Neural cell (in vitro differentiated cells): ENCODE measurements at regions not wholly inside any gene's neighbourhood (a gene's known extent, or its start where the extent isn't known, plus 50 kb on each side); places are given as distances from the start of the nearest gene placed in this dataset.
A peak's percentile ranks its signal among the peaks of the same experiment; 100 is the strongest.

Experiments used
- H2AFZ ChIP-seq: fragments of 200-600, 300-800 bp; sonication (generic), shearing (Covaris generic); 2 replicates; pipeline ENCODE4 v1.6.0; 2014; ENCODE audit warnings: low read depth, mild to moderate bottlenecking, antibody characterized with exemption, low read length, moderate library complexity
- H3F3A ChIP-seq: fragments of 200-600 bp; shearing (Covaris generic); 2 replicates; pipeline ENCODE4 v1.6.1; 2016; ENCODE audit warnings: mild to moderate bottlenecking, moderate library complexity, mixed read lengths, antibody characterized with exemption, low read length; ENCODE audit not compliant: insufficient read depth, poor library complexity, severe bottlenecking
- H3K27ac ChIP-seq: fragments of 200-600, 300-800 bp; sonication (generic), shearing (Covaris generic); 2 replicates; pipeline ENCODE4 v1.5.1; 2014; ENCODE audit warnings: mild to moderate bottlenecking, low read length, moderate library complexity
- H3K27me3 ChIP-seq: fragments of 300-800, 200-600 bp; sonication (generic), shearing (Covaris generic); 2 replicates; pipeline ENCODE4 v1.6.0; 2014; ENCODE audit warnings: mild to moderate bottlenecking, low read depth, low read length, moderate library complexity; ENCODE audit not compliant: insufficient read depth
- H3K36me3 ChIP-seq: fragments of 300-800, 200-600 bp; sonication (generic), shearing (Covaris generic); 2 replicates; pipeline ENCODE4 v1.5.1; 2014; ENCODE audit warnings: mild to moderate bottlenecking, antibody characterized with exemption, low read length, moderate library complexity; ENCODE audit not compliant: insufficient read depth
- H3K4me2 ChIP-seq: fragments of 300-800, 200-600 bp; sonication (generic), shearing (Covaris generic); 2 replicates; pipeline ENCODE4 v1.6.0; 2014; ENCODE audit warnings: mild to moderate bottlenecking, low read length
- H3K4me3 ChIP-seq: fragments of 300-800, 200-600 bp; sonication (generic), shearing (Covaris generic); 2 replicates; pipeline ENCODE4 v1.5.1; 2014; ENCODE audit warnings: mild to moderate bottlenecking, low read length, moderate library complexity
- H3K79me2 ChIP-seq: fragments of 200-600 bp; shearing (Covaris generic); replicated peaks from 2 replicates; pipeline ENCODE4 v1.6.0; 2014; ENCODE audit warnings: mild to moderate bottlenecking, low read length, moderate library complexity; ENCODE audit not compliant: insufficient read depth
- H3K9ac ChIP-seq: fragments of 300-800, 200-600 bp; sonication (generic), shearing (Covaris generic); 2 replicates; pipeline ENCODE4 v1.6.1; 2016; ENCODE audit warnings: mild to moderate bottlenecking, low read length, mixed read lengths
- H3K9me2 ChIP-seq: fragments of 200-600 bp; shearing (Covaris generic); 2 replicates; pipeline ENCODE4 v1.6.1; 2016; ENCODE audit warnings: mild to moderate bottlenecking, low read length, mixed read lengths; ENCODE audit not compliant: insufficient read depth
- H3K9me3 ChIP-seq: fragments of 200-600, 300-800 bp; sonication (generic), shearing (Covaris generic); 2 replicates; pipeline ENCODE4 v1.6.1; 2016; ENCODE audit warnings: mild to moderate bottlenecking, mixed run types, low read length, moderate library complexity, mixed read lengths
- H4K20me1 ChIP-seq: fragments of 200-600 bp; shearing (Covaris generic); 2 replicates; pipeline ENCODE4 v1.6.1; 2016; ENCODE audit warnings: mild to moderate bottlenecking, mixed run types; ENCODE audit not compliant: insufficient read depth
- CTCF ChIP-seq: fragments of 450-650 bp; IDR thresholded peaks from 2 replicates; pipeline ENCODE4 v1.5.1; 2014; ENCODE audit warnings: antibody characterized with exemption, mild to moderate bottlenecking, moderate library complexity; ENCODE audit not compliant: poor library complexity, severe bottlenecking
- EP300 ChIP-seq: fragments of 450-650 bp; conservative IDR thresholded peaks from 2 replicates; pipeline ENCODE4 v1.6.1; 2014; ENCODE audit warnings: antibody characterized with exemption, mild to moderate bottlenecking, moderate library complexity; ENCODE audit not compliant: poor library complexity, severe bottlenecking
- EZH2 ChIP-seq: fragments of 200-600, 300-800 bp; shearing (Covaris generic), sonication (generic); IDR thresholded peaks from 2 replicates; pipeline ENCODE4 v1.6.1; 2014; ENCODE audit warnings: antibody characterized with exemption, low read length, borderline replicate concordance, mild to moderate bottlenecking; ENCODE audit not compliant: insufficient read depth, poor library complexity, severe bottlenecking
- MXI1 ChIP-seq: fragments of 450-650 bp; conservative IDR thresholded peaks from 2 replicates; pipeline ENCODE4 v1.6.1; 2014; ENCODE audit warnings: antibody characterized with exemption, mild to moderate bottlenecking; ENCODE audit not compliant: poor library complexity, severe bottlenecking
- POLR2AphosphoS5 ChIP-seq: IDR thresholded peaks from 2 replicates; pipeline ENCODE4 v1.6.1; 2012
- RAD21 ChIP-seq: fragments of 450-650 bp; conservative IDR thresholded peaks from 2 replicates; pipeline ENCODE4 v1.6.1; 2014; ENCODE audit warnings: antibody characterized with exemption, mild to moderate bottlenecking, moderate library complexity
- REST ChIP-seq: IDR thresholded peaks from 2 replicates; pipeline ENCODE4 v1.6.1; 2012; ENCODE audit warnings: borderline replicate concordance
- SMC3 ChIP-seq: fragments of 450-650 bp; conservative IDR thresholded peaks from 2 replicates; pipeline ENCODE4 v1.6.1; 2014; ENCODE audit warnings: antibody characterized with exemption, mild to moderate bottlenecking, moderate library complexity; ENCODE audit not compliant: poor library complexity
- TAF1 ChIP-seq: IDR thresholded peaks from 2 replicates; pipeline ENCODE4 v1.6.1; 2012; ENCODE audit warnings: low read depth

- TF ChIP-seq REST (no peak), SMC3 (no peak), EP300 (no peak), RAD21 (no peak), POLR2AphosphoS5 (no peak), TAF1 (no peak), CTCF (no peak), EZH2 (no peak), MXI1 (no peak)
- H3K9ac ChIP-seq = no peak overlapping the region
- H3K27me3 ChIP-seq = no peaks in the 10 kb centered on the region
- H3K79me2 ChIP-seq = no peaks in the 10 kb centered on the region
- H3K4me2 ChIP-seq = no peak overlapping the region
- H3K4me3 ChIP-seq = no peak overlapping the region
- no peaks in the 10 kb centered on the region for H4K20me1 ChIP-seq
- no peak overlapping the region for H2AFZ ChIP-seq
- H3K36me3 ChIP-seq = no peaks in the 10 kb centered on the region
- H3F3A ChIP-seq = no peaks in the 10 kb centered on the region
- no peaks in the 10 kb centered on the region for H3K9me3 ChIP-seq
- H3K9me2 ChIP-seq = no peaks in the 10 kb centered on the region
- H3K27ac ChIP-seq = no peak overlapping the region
Measured at GRCh38 chr5:30866142-30866541, 327.3 kb upstream of the CDH6 start.

- Histone ChIP-seq H3K9ac (no peak overlapping the region), H2AFZ (no peak overlapping the region), H3K79me2 (no peaks in the 10 kb centered on the region), H3K9me2 (no peaks in the 10 kb centered on the region), H3K27me3 (no peaks in the 10 kb centered on the region), H3K27ac (no peak overlapping the region), H3K36me3 (no peaks in the 10 kb centered on the region), H4K20me1 (no peaks in the 10 kb centered on the region), H3K4me3 (peak overlapping the region; percentile 4), H3K4me2 (peak overlapping the region; percentile 31), H3K9me3 (no peaks in the 10 kb centered on the region), H3F3A (no peaks in the 10 kb centered on the region)
- TF ChIP-seq REST (no peak), EP300 (peak; percentile 77), POLR2AphosphoS5 (peak; percentile 61)
Measured at GRCh38 chr5:30856242-30856641, 337.2 kb upstream of the CDH6 start.
